ENCODE measurements at regions not wholly inside any gene's neighbourhood (a gene's known extent, or its start where the extent isn't known, plus 50 kb on each side); places are given as distances from the start of the nearest gene placed in this dataset.

DNA sequence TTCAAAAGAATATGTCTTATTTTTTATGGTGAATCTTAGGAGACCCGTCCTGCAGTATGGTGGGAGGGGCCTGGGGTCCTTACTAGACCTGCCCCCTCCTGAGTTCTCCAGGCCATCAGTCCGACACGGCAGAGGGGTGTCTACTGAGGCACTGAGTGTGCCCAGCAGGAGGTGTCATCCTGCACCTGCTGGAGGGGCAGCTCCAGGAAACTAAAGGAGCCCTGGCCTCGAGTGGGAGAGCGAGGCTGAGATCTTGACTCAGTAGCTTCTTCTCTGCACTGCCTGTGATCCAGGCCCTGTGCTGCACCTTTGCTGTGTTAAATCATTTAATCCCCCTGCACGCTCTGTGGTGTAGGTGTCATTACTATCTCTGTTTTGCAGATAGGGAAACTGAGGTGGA lies 587.7 kb downstream of the PTPRU start:
- no peaks in the 10 kb centered on the region for H3K9me3 ChIP-seq (ENCODE audit: control insufficient read depth in 1 of 2, low read length in 2 of 2)
- H3K4me1 ChIP-seq (ENCODE audit: control insufficient read depth in 1 of 2, insufficient read depth in 2 of 2, low read length in 2 of 2) = no peaks in the 10 kb centered on the region
- no peaks in the 10 kb centered on the region for H3K27me3 ChIP-seq (ENCODE audit: low read depth, low read length)
- no peak overlapping the region for H3K4me3 ChIP-seq (ENCODE audit: low read depth in 1 of 2, low read length in 2 of 2)
- no peak overlapping the region for H3K27ac ChIP-seq (ENCODE audit: low read length)
- no peaks in the 10 kb centered on the region for H3K36me3 ChIP-seq (ENCODE audit: control insufficient read depth in 1 of 2, insufficient read depth in 2 of 2, low read length in 2 of 2)

DNA sequence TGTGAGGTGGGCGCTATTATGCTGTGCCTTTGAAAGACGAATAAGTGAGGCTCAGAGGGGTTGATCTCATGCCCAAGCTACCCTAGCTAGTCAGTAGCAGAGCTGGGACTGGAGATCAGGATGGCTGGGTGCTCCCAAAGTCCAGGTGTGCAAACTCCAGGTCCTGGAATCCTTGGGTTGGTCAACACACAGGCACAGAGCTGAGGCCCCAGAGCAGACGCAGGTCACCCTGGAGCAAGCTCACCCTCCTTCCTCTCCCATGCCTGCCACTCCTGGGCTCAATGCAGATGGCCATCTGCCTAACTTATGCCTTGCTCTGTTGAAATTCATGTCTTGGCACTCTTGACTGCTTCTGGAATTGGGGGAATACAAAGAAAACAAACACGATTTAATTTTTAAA lies 587.2 kb downstream of the PTPRU start:
- Histone ChIP-seq H3K4me1 (ENCODE audit: control insufficient read depth in 1 of 2, insufficient read depth in 2 of 2, low read length in 2 of 2) (no peaks in the 10 kb centered on the region), H3K27me3 (ENCODE audit: low read depth, low read length) (no peaks in the 10 kb centered on the region), H3K27ac (ENCODE audit: low read length) (no peak overlapping the region), H3K9me3 (ENCODE audit: control insufficient read depth in 1 of 2, low read length in 2 of 2) (no peaks in the 10 kb centered on the region), H3K4me3 (ENCODE audit: low read depth in 1 of 2, low read length in 2 of 2) (no peak overlapping the region), H3K36me3 (ENCODE audit: control insufficient read depth in 1 of 2, insufficient read depth in 2 of 2, low read length in 2 of 2) (no peaks in the 10 kb centered on the region)

DNA sequence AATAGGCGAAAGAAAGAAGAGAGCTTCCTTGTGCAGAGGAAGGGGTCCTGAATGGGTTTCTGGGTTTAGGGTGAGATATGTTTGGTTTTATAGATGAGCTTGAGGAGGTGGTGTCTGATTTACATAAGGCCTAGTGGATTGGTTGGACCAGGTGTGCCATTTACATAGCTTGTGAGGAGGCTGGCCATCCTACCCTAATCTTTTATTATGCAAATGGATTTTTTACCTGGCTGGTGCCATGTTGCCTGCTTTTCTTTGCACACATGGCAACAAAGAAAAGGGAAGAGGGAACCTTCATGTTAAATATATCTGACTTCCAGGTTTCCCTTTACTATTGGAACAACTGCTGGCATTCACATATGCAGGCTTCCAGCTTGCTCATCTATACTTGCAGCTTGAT lies 585.3 kb downstream of the PTPRU start:
- Histone ChIP-seq H3K4me1 (ENCODE audit: control insufficient read depth in 1 of 2, insufficient read depth in 2 of 2, low read length in 2 of 2) (no peaks in the 10 kb centered on the region), H3K27me3 (ENCODE audit: low read depth, low read length) (no peaks in the 10 kb centered on the region), H3K27ac (ENCODE audit: low read length) (no peak overlapping the region), H3K9me3 (ENCODE audit: control insufficient read depth in 1 of 2, low read length in 2 of 2) (no peaks in the 10 kb centered on the region), H3K4me3 (ENCODE audit: low read depth in 1 of 2, low read length in 2 of 2) (no peak overlapping the region), H3K36me3 (ENCODE audit: control insufficient read depth in 1 of 2, insufficient read depth in 2 of 2, low read length in 2 of 2) (no peaks in the 10 kb centered on the region)

DNA sequence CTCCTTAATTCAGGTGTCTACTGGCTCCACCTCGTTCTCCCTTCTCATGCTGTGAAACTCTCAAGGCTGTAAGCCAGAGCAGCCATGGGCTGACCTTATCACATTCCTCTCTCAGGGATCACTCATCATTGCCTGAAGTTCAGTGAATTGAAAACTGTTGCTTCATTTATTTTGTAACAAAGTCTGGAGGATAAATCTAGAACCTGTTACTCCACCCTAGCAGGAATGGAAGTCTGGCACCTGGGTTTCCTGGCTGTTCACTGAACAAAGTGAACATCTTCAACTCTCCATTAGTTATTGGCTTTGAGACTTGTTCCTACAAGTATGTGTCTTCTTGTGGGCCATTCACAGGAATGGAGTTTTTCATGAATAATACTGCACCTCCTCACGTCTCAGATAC lies 584.1 kb downstream of the PTPRU start:
- no peaks in the 10 kb centered on the region for H3K9me3 ChIP-seq (ENCODE audit: control insufficient read depth in 1 of 2, low read length in 2 of 2)
- H3K27me3 ChIP-seq (ENCODE audit: low read depth, low read length) = no peaks in the 10 kb centered on the region
- no peaks in the 10 kb centered on the region for H3K4me1 ChIP-seq (ENCODE audit: control insufficient read depth in 1 of 2, insufficient read depth in 2 of 2, low read length in 2 of 2)
- no peaks in the 10 kb centered on the region for H3K36me3 ChIP-seq (ENCODE audit: control insufficient read depth in 1 of 2, insufficient read depth in 2 of 2, low read length in 2 of 2)
- no peak overlapping the region for H3K4me3 ChIP-seq (ENCODE audit: low read depth in 1 of 2, low read length in 2 of 2)
- H3K27ac ChIP-seq (ENCODE audit: low read length) = no peak overlapping the region

DNA sequence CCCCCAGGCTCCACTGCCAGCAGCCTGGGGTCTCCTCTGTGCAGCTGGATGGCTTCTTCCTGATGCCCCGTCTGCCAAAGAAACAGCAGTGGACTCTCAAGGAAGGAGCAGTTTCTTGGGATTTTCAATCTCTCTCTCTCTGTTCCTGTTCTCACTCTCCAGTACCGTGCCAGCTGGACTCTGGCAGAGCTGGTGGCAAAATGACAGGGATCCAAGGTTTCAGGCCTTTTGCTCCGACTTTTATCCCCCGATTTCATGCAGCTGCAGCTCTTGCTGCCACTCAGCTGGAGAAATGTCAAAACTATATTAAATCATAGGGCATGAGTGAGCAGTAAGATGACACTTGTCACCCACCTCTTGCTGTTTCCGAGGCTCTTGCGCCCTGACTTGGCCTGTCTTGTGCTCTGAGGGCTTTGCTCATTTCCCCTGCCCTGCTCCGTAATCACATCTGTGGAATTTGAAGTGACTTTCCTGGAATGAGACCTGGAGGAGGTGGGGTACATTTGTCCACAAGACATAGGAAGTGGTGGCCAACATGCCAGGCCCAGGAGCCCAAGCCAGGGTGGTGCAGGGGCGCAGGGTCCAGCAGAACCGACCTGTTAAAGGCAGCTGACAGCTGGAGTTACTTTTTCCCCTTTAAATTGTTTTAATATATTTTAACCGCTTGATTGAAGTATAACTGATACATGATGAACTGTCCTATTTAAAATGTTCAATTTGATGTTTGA lies 576.2 kb downstream of the PTPRU start:
- H3K4me1 ChIP-seq (ENCODE audit: control insufficient read depth in 1 of 2, insufficient read depth in 2 of 2, low read length in 2 of 2) = no peaks in the 10 kb centered on the region
- no peak overlapping the region for H3K4me3 ChIP-seq (ENCODE audit: low read depth in 1 of 2, low read length in 2 of 2)
- H3K9me3 ChIP-seq (ENCODE audit: control insufficient read depth in 1 of 2, low read length in 2 of 2) = no peaks in the 10 kb centered on the region
- H3K27me3 ChIP-seq (ENCODE audit: low read depth, low read length) = no peaks in the 10 kb centered on the region
- no peaks in the 10 kb centered on the region for H3K36me3 ChIP-seq (ENCODE audit: control insufficient read depth in 1 of 2, insufficient read depth in 2 of 2, low read length in 2 of 2)
- H3K27ac ChIP-seq (ENCODE audit: low read length) = no peak overlapping the region

DNA sequence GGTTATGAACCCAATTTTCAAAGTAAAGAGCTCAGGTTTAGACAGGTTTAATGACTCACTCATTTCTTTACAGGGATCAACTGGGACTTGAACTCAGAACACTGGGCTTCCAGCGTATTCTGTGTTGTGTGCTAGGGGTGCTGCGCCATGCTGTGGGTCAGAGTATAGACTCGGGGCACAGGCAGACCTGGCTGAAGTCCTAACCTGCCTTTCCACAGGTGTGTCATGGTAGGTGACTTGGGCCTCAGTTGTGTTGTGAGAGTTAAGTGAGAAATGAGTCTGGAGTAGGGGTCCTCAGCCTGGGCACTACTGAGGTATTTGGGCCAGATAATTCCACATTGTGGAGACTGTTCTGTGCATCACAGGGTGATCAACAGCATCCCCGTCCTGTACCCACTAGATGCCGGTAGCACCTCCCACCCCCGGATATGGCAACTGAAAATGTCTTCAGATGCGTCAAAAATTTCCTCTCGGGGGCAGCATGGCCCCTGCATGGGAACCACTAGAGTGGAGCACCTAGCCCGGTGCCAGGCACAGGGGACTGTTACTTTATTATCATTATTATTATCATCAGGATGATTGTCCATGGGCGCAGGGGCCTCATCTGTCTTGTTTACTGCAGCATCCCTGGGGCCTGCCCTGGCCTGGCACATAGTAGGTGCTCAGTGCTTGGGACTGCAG lies 575.5 kb downstream of the PTPRU start:
- H3K4me3 ChIP-seq (ENCODE audit: low read depth in 1 of 2, low read length in 2 of 2) = no peak overlapping the region
- H3K9me3 ChIP-seq (ENCODE audit: control insufficient read depth in 1 of 2, low read length in 2 of 2) = no peaks in the 10 kb centered on the region
- no peaks in the 10 kb centered on the region for H3K36me3 ChIP-seq (ENCODE audit: control insufficient read depth in 1 of 2, insufficient read depth in 2 of 2, low read length in 2 of 2)

DNA sequence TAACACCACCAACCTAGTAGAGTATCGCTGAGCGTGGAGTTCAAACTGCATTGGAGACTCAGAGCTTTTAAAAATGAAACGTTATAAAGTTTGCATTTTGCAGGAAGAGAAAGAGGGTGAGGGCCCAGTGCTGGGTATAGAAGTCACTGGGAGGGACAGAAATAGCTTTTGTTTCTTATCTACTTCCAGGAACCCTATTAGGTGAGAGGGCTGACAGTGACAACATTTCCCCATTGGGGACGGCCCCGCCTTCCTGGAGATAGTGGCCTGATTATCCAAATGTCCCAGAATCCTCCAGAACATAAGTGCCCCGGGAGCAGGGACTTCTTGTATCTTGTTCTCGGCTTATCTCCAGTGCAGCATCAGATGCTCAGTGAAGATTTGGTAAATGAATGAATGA lies 574.9 kb downstream of the PTPRU start:
- Histone ChIP-seq H3K4me3 (ENCODE audit: low read depth in 1 of 2, low read length in 2 of 2) (no peak overlapping the region), H3K9me3 (ENCODE audit: control insufficient read depth in 1 of 2, low read length in 2 of 2) (no peaks in the 10 kb centered on the region), H3K36me3 (ENCODE audit: control insufficient read depth in 1 of 2, insufficient read depth in 2 of 2, low read length in 2 of 2) (no peaks in the 10 kb centered on the region), H3K4me1 (ENCODE audit: control insufficient read depth in 1 of 2, insufficient read depth in 2 of 2, low read length in 2 of 2) (no peaks in the 10 kb centered on the region), H3K27me3 (ENCODE audit: low read depth, low read length) (no peaks in the 10 kb centered on the region), H3K27ac (ENCODE audit: low read length) (no peak overlapping the region)

More for the DNA sequence above, 575.5 kb downstream of the PTPRU start:
- H3K27ac ChIP-seq (ENCODE audit: low read length) = no peak overlapping the region
- H3K4me1 ChIP-seq (ENCODE audit: control insufficient read depth in 1 of 2, insufficient read depth in 2 of 2, low read length in 2 of 2) = no peaks in the 10 kb centered on the region
- H3K27me3 ChIP-seq (ENCODE audit: low read depth, low read length) = no peaks in the 10 kb centered on the region

DNA sequence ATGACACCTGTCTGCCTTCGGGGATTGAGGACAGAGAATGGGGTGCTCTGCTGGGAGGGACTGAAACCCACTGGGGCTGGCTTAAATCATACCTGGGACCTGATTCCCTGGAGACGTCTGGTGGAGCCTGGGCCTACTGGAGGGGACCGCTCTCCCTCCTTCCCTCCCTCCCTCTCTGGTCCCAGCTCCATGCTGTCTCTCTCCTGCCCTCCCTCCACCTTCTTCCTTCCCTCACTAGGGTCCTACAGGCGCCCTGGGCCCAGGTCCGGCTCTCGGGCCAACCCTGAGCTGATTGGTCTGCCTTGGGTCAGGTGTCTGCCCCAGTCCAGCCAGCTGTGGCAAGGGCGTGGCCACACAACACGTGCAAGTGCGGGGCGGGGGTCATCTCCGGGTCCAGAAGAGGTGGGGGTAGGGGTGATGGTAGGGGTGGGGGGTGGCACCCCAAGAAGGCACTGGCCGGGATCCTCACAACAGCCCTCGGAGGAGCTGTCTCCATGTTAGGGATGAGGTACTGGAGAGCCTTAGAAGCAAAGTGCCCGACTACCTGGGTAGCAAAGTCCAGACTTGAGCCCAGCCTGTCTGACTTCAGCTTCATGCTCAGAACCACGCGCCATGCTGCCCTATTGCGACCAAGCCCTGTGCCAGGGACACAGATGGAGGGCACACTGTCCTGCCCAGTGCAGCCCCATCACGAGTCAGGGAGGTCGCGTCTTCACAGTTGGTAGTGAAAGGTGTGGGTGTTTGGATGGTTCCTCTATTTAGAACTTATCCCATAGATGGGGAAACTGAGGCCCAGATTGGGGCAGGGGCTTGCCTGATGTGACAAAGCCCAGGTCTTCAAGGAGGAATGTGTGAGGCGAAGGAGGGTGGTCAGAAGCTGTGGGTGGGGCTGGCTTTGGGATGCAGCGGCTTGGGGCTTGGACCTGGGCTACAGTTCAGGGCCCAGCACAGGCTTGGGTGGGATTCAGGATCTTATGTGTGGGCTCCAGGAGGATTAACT lies 574.1 kb downstream of the PTPRU start:
- no peaks in the 10 kb centered on the region for H3K4me1 ChIP-seq (ENCODE audit: control insufficient read depth in 1 of 2, insufficient read depth in 2 of 2, low read length in 2 of 2)
- no peaks in the 10 kb centered on the region for H3K9me3 ChIP-seq (ENCODE audit: control insufficient read depth in 1 of 2, low read length in 2 of 2)
- H3K36me3 ChIP-seq (ENCODE audit: control insufficient read depth in 1 of 2, insufficient read depth in 2 of 2, low read length in 2 of 2) = no peaks in the 10 kb centered on the region
- no peak overlapping the region for H3K27ac ChIP-seq (ENCODE audit: low read length)
- no peak overlapping the region for H3K4me3 ChIP-seq (ENCODE audit: low read depth in 1 of 2, low read length in 2 of 2)
- H3K27me3 ChIP-seq (ENCODE audit: low read depth, low read length) = no peaks in the 10 kb centered on the region

DNA sequence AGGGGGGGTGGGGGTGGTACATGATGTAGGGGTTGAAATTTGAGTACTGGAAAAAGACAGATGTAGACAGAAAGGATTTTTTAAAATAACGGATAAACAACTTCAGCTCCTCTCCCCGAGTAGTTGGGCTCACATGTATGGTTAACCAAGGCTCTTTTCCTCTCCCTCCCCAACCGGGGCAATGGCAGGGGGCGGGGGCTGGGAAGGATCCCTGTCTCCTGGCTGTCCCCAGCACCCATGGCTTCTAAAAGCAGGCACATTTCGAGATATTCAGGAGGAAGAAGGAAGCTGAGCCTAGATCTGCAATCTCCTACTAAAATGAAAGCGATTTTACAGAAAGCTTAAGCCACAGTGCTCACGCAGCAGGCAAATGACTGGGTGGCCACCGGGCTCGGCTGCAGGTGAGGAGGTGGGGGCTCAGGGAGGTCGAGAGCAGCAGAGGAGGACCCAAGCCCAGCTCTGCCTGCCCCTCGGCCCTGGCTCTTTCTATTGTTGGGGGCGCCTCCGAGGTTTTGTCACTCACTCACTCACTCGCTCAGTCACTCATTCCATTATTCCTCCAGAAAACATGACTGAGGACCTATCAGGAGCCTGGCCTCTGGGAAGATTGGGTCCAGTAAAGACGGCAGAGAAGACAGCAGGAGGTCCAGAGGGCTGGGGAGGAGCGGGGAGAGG lies 573.3 kb downstream of the PTPRU start:
- H3K27ac ChIP-seq (ENCODE audit: low read length) = no peak overlapping the region
- no peak overlapping the region for H3K4me3 ChIP-seq (ENCODE audit: low read depth in 1 of 2, low read length in 2 of 2)
- no peaks in the 10 kb centered on the region for H3K9me3 ChIP-seq (ENCODE audit: control insufficient read depth in 1 of 2, low read length in 2 of 2)
- no peaks in the 10 kb centered on the region for H3K4me1 ChIP-seq (ENCODE audit: control insufficient read depth in 1 of 2, insufficient read depth in 2 of 2, low read length in 2 of 2)
- H3K36me3 ChIP-seq (ENCODE audit: control insufficient read depth in 1 of 2, insufficient read depth in 2 of 2, low read length in 2 of 2) = no peaks in the 10 kb centered on the region
- H3K27me3 ChIP-seq (ENCODE audit: low read depth, low read length) = no peaks in the 10 kb centered on the region

DNA sequence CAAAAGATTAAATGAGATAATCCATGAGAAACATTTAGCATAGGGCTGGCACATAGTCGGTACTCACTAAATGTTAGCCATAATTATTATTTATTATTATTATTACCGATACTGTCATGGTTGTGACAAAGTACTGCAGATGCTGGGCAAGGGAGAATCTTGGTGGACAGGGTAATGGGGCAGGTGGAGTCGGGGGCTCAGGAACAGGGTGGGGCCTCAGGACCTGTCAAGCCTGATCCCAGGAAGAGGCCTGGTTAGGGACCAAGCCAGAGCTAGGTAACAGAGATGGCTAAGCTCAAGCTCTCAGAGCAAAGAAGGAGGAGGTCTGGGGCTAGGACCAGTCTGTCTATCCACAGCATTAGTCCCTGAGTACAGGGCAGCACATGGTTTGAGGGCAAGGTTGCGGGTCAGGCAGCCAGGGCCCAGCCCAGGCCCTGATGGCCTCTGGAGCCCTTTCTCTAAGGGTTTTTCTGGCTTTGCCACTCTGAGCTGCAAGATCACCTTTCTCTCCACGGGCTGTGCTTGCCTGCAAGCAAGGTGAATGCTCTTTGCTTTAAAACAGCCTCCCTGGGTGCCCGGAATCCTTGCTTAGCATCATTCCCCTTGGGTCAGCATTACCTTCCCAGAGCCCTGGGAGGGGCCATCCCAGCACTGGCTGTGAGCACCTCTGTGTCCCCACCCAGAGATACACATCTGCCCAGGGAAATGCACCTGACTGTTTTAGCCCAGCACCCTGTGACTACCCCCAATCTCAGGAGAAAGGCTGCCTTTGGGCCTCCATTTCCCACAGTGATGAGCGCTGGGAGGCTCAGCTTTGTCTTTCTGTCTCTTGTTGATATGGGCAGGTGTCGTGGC lies 572.0 kb downstream of the PTPRU start:
- H3K4me1 ChIP-seq (ENCODE audit: control insufficient read depth in 1 of 2, insufficient read depth in 2 of 2, low read length in 2 of 2) = no peaks in the 10 kb centered on the region
- H3K27me3 ChIP-seq (ENCODE audit: low read depth, low read length) = no peaks in the 10 kb centered on the region
- no peaks in the 10 kb centered on the region for H3K36me3 ChIP-seq (ENCODE audit: control insufficient read depth in 1 of 2, insufficient read depth in 2 of 2, low read length in 2 of 2)
- H3K4me3 ChIP-seq (ENCODE audit: low read depth in 1 of 2, low read length in 2 of 2) = no peak overlapping the region
- H3K27ac ChIP-seq (ENCODE audit: low read length) = no peak overlapping the region
- H3K9me3 ChIP-seq (ENCODE audit: control insufficient read depth in 1 of 2, low read length in 2 of 2) = no peaks in the 10 kb centered on the region
